K562 (cell line): ENCODE measurements at regions not wholly inside any gene's neighbourhood (a gene's known extent, or its start where the extent isn't known, plus 50 kb on each side); places are given as distances from the start of the nearest gene placed in this dataset.

Experiments used
- ATAC-seq: fragments of 200-7000 bp; cut with Tn5 transposase; 3 replicates; pipeline ENCODE4 v1.9.1; 2020; ENCODE audit warnings: moderate library complexity
- BruUV-seq: library from RNA; stranded (reverse); fragments of 400-500 nt; replicated peaks from 2 replicates; lab custom pipeline; 2021; lab: Mats Ljungman, UMichigan
- CTCF ChIA-PET: fragments of 300-600 bp; formaldehyde crosslinking; extraction: SDS; loops from one replicate; lab custom pipeline; 2021; ENCODE audit warnings: low intra/inter-chr PET ratio; lab: Yijun Ruan, JAX
- POLR2A ChIA-PET: fragments of 300-600, 350-650 bp; sonication (Branson Sonifier 250); formaldehyde crosslinking; extraction: SDS; loops from one replicate; lab custom pipeline; 2021; ENCODE audit warnings: antibody characterized with exemption, inconsistent platforms; lab: Yijun Ruan, JAX
- DNase-seq, 4 experiments: peaks; one replicate each; pipeline versions ENCODE4 v3.0.0 to v3.0.0-alpha.2; 2011 to 2018; ENCODE audit warnings: low spot score in 3 of 4, mixed read lengths in 3 of 4; ENCODE audit errors: extremely low read depth in 1 of 4
- FAIRE-seq: peaks from 2 replicates; lab custom pipeline; 2011; peaks lifted over from hg19 to GRCh38; lab: Jason Lieb, UNC
- H2AFZ ChIP-seq: 2 replicates; pipeline ENCODE4 v1.6.0; 2011; ENCODE audit warnings: low read depth, low read length, control low read depth, inconsistent platforms
- H3K27ac ChIP-seq: fragments of 200-600 bp; 3 replicates; pipeline ENCODE4 v1.8.0; 2011; ENCODE audit warnings: low read depth, mild to moderate bottlenecking, control low read depth, inconsistent platforms, low read length, moderate library complexity, mixed read lengths; ENCODE audit errors: extremely low read depth
- H3K27me3 ChIP-seq, 2 experiments: fragments of 300-600 bp in 1 of 2; 2 replicates in 1 of 2; 3 replicates in 1 of 2; pipeline versions ENCODE4 v1.6.0 to v1.8.0; 2011; ENCODE audit warnings: inconsistent platforms in 2 of 2, low read length in 2 of 2, mild to moderate bottlenecking in 1 of 2, mixed read lengths in 1 of 2, moderate library complexity in 1 of 2; ENCODE audit not compliant: control insufficient read depth in 2 of 2, insufficient read depth in 2 of 2
- H3K36me3 ChIP-seq: fragments of 300-600 bp; 3 replicates; pipeline ENCODE4 v1.8.0; 2011; ENCODE audit warnings: mild to moderate bottlenecking, low read length, inconsistent platforms; ENCODE audit not compliant: control insufficient read depth, insufficient read depth
- H3K4me1 ChIP-seq, 2 experiments: fragments of 200-600 bp in 1 of 2; replicated peaks in 1 of 2; 2 replicates in 1 of 2; 3 replicates in 1 of 2; pipeline versions ENCODE4 v1.5.1 to v1.8.0; 2011; ENCODE audit warnings: inconsistent platforms in 2 of 2, low read length in 2 of 2, mild to moderate bottlenecking in 1 of 2, mixed read lengths in 1 of 2, moderate library complexity in 1 of 2; ENCODE audit not compliant: control insufficient read depth in 2 of 2, insufficient read depth in 2 of 2
- H3K4me2 ChIP-seq: 2 replicates; pipeline ENCODE4 v1.6.1; 2011; ENCODE audit warnings: low read length, control low read depth, inconsistent platforms, mixed read lengths; ENCODE audit not compliant: insufficient read depth
- H3K4me3 ChIP-seq: fragments of 200-600 bp; sonication (generic), shearing (Covaris generic); 2 replicates; pipeline ENCODE4 v1.5.1; 2016; ENCODE audit warnings: control low read depth, inconsistent platforms
- H3K79me2 ChIP-seq: fragments of 200-600 bp; 3 replicates; pipeline ENCODE4 v1.8.0; 2011; ENCODE audit warnings: low read length, inconsistent platforms; ENCODE audit not compliant: control insufficient read depth, insufficient read depth
- H3K9ac ChIP-seq, 2 experiments: 2 replicates each; pipeline versions ENCODE4 v1.6.0 to v1.6.1; 2011; ENCODE audit warnings: low read depth in 2 of 2, low read length in 2 of 2, control low read depth in 1 of 2, inconsistent platforms in 1 of 2, mild to moderate bottlenecking in 1 of 2, mixed read lengths in 1 of 2; ENCODE audit not compliant: insufficient read depth in 1 of 2
- H3K9me1 ChIP-seq: one replicate; pipeline ENCODE4 v1.6.0; 2011; ENCODE audit warnings: inconsistent platforms, mild to moderate bottlenecking, low read length, moderate library complexity; ENCODE audit not compliant: control insufficient read depth, insufficient read depth
- H3K9me3 ChIP-seq: replicated peaks from 2 replicates; pipeline ENCODE4 v1.5.1; 2011; ENCODE audit warnings: low read depth, low read length, inconsistent platforms; ENCODE audit not compliant: control insufficient read depth, insufficient read depth
- H4K20me1 ChIP-seq: replicated peaks from 2 replicates; pipeline ENCODE4 v1.6.1; 2011; ENCODE audit warnings: low read length, inconsistent platforms, mixed read lengths; ENCODE audit not compliant: control insufficient read depth, insufficient read depth
- ESRRA ChIP-seq: fragments of 450-650 bp; IDR thresholded peaks from 2 replicates; pipeline ENCODE4 v1.6.1; 2014; ENCODE audit warnings: low read depth, mild to moderate bottlenecking, moderate library complexity, borderline replicate concordance
- EWSR1 ChIP-seq: fragments of 450-650 bp; IDR thresholded peaks from 2 replicates; pipeline ENCODE4 v1.6.1; 2018; ENCODE audit warnings: borderline replicate concordance, mild to moderate bottlenecking, low read depth, moderate library complexity; ENCODE audit not compliant: partially characterized antibody
- HMBOX1 ChIP-seq: sonication (generic); IDR thresholded peaks from 2 replicates; pipeline ENCODE4 v1.6.1; 2016
- NBN ChIP-seq: fragments of 450-650 bp; IDR thresholded peaks from 2 replicates; pipeline ENCODE4 v1.6.1; 2016; ENCODE audit warnings: low read depth, mild to moderate bottlenecking
- POLR2AphosphoS2 ChIP-seq: IDR thresholded peaks from 2 replicates; pipeline ENCODE4 v1.6.1; 2012; ENCODE audit warnings: low read length, improper control_type of control experiment
- STAG1 ChIP-seq: sonication (generic); formaldehyde crosslinking; IDR thresholded peaks from 2 replicates; pipeline ENCODE4 v1.5.0; 2020; ENCODE audit warnings: missing genetic modification reagents, borderline replicate concordance
- TAF15 ChIP-seq: fragments of 200-400 bp; formaldehyde crosslinking; IDR thresholded peaks from 2 replicates; pipeline ENCODE4 v1.6.1; 2017; ENCODE audit warnings: mild to moderate bottlenecking, low read depth, low read length, moderate library complexity
- TAF9B ChIP-seq: fragments of 450-650 bp; IDR thresholded peaks from 2 replicates; pipeline ENCODE4 v1.6.1; 2018; ENCODE audit warnings: mild to moderate bottlenecking; ENCODE audit not compliant: partially characterized antibody
- TEAD1 ChIP-seq, 2 experiments: fragments of 450-650 bp in 1 of 2; sonication (generic) in 1 of 2; formaldehyde crosslinking; IDR thresholded peaks; 2 replicates each; pipeline versions ENCODE4 v1.4.0 to v1.8.0; 2020 to 2022; ENCODE audit warnings: mild to moderate bottlenecking in 2 of 2, missing genetic modification reagents in 1 of 2
- ZBTB11 ChIP-seq, 3 experiments: fragments of 200-800 bp in 1 of 3; fragments of 250-450 bp in 1 of 3; fragments of 450-650 bp in 1 of 3; sonication (Bioruptor Pico) in 1 of 3; sonication (Bioruptor generic) in 1 of 3; formaldehyde crosslinking in 1 of 3; IDR thresholded peaks; 2 replicates each; pipeline versions ENCODE4 v1.6.1 to v1.8.0; 2016 to 2022; ENCODE audit warnings: mild to moderate bottlenecking in 2 of 3, missing genetic modification characterization in 2 of 3, missing compliant biosample characterization in 1 of 3, moderate library complexity in 1 of 3
- WGBS: fragments of 100-300 bp; shearing (Covaris generic); methylation state at CpG from one replicate; pipeline ENCODE4 v1.1.6; 2016; ENCODE audit warnings: low coverage, mixed read lengths; ENCODE audit not compliant: insufficient coverage; ENCODE audit errors: missing lambda C conversion rate; 5-methylcytosine and 5-hydroxymethylcytosine counted together
- in situ Hi-C: fragments of 300-500 bp; cut with MboI; formaldehyde crosslinking; loops from 4 replicates; pipeline ENCODE4 v1.15.0; 2018; ENCODE audit warnings: inconsistent platforms, mixed read lengths
- intact Hi-C: fragments of 100-400 bp; cut with micrococcal nuclease; formaldehyde crosslinking; loops from 2 replicates; pipeline ENCODE4 v1.14.2; 2022
- TF ChIP-seq, protein P1 (sequence below): fragments of 450-650 bp; formaldehyde crosslinking; conservative IDR thresholded peaks from 2 replicates; pipeline ENCODE4 v1.4.0; 2022; ENCODE audit warnings: mild to moderate bottlenecking, missing genetic modification characterization
- TF ChIP-seq, protein P2 (sequence below): fragments of 450-650 bp; IDR thresholded peaks from 2 replicates; pipeline ENCODE4 v1.6.1; 2018; ENCODE audit not compliant: partially characterized antibody

GRCh38 chr20:53735536-53736050, 142.0 kb upstream of the ZNF217 start:
- POLR2A ChIA-PET: interaction anchor here (0.5 kb wide), 1 partner anchor 52 kb away, joined by 3 read pairs; no protein-coding TSS in a partner anchor
- in situ Hi-C loops: no loop called here
- ATAC-seq (no peak), FAIRE-seq (no peak), DNase-seq (no peak)
- H3K9me3 ChIP-seq: no peaks in the 10 kb centered on the region
- no peak overlapping the region for H3K4me3 ChIP-seq
- CTCF ChIA-PET: no interaction called here
- H3K79me2 ChIP-seq: no peaks in the 10 kb centered on the region
- peaks cover 3% of the 10 kb centered on the region for H3K9me1 ChIP-seq
- peaks cover 4 to 33% of the 10 kb centered on the region in 2 experiments for H3K4me1 ChIP-seq
- no peak overlapping the region for H3K27ac ChIP-seq
- H3K27me3 ChIP-seq: no peaks in the 10 kb centered on the region
- H3K36me3 ChIP-seq: no peaks in the 10 kb centered on the region
- intact Hi-C loops: loop anchor here (5.0 to 10.0 kb wide), 4 partner anchors 93 to 158 kb away; no protein-coding TSS in a partner anchor
- BruUV-seq: no TSS peak
- 38% methylated on average over 5 of the region's 5 CpGs for WGBS
- no peaks in the 10 kb centered on the region for H4K20me1 ChIP-seq
- H3K4me2 ChIP-seq: no peak overlapping the region
- H2AFZ ChIP-seq: peak overlapping the region; percentile 64
- no peak overlapping the region for H3K9ac ChIP-seq
- TF ChIP-seq NBN (no peak), ZBTB11 (CRISPR knock-in tag; IDR thresholded peaks at IDR 0.05) (peak in 1 of 3 experiments; percentile 95; a peak in 2 of 6 replicates), POLR2AphosphoS2 (no peak), EWSR1 (peak; percentile 23), TAF15 (no peak), STAG1 (CRISPR knock-in tag) (no peak), HMBOX1 (peak; percentile 21; the same call in 1 of the 2 replicates), ESRRA (peak; percentile 29; the same call in 1 of the 2 replicates), TAF9B (no peak), TEAD1 (CRISPR knock-in tag; IDR thresholded peaks at IDR 0.05) (no peak)
- TF ChIP-seq, protein P1, sequence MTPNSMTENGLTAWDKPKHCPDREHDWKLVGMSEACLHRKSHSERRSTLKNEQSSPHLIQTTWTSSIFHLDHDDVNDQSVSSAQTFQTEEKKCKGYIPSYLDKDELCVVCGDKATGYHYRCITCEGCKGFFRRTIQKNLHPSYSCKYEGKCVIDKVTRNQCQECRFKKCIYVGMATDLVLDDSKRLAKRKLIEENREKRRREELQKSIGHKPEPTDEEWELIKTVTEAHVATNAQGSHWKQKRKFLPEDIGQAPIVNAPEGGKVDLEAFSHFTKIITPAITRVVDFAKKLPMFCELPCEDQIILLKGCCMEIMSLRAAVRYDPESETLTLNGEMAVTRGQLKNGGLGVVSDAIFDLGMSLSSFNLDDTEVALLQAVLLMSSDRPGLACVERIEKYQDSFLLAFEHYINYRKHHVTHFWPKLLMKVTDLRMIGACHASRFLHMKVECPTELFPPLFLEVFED (CRISPR knock-in tag): no peak
- TF ChIP-seq, protein P2, sequence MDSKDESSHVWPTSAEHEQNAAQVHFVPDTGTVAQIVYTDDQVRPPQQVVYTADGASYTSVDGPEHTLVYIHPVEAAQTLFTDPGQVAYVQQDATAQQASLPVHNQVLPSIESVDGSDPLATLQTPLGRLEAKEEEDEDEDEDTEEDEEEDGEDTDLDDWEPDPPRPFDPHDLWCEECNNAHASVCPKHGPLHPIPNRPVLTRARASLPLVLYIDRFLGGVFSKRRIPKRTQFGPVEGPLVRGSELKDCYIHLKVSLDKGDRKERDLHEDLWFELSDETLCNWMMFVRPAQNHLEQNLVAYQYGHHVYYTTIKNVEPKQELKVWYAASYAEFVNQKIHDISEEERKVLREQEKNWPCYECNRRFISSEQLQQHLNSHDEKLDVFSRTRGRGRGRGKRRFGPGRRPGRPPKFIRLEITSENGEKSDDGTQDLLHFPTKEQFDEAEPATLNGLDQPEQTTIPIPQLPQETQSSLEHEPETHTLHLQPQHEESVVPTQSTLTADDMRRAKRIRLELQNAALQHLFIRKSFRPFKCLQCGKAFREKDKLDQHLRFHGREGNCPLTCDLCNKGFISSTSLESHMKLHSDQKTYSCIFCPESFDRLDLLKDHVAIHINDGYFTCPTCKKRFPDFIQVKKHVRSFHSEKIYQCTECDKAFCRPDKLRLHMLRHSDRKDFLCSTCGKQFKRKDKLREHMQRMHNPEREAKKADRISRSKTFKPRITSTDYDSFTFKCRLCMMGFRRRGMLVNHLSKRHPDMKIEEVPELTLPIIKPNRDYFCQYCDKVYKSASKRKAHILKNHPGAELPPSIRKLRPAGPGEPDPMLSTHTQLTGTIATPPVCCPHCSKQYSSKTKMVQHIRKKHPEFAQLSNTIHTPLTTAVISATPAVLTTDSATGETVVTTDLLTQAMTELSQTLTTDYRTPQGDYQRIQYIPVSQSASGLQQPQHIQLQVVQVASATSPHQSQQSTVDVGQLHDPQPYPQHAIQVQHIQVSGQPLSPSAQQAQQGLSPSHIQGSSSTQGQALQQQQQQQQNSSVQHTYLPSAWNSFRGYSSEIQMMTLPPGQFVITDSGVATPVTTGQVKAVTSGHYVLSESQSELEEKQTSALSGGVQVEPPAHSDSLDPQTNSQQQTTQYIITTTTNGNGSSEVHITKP: no peak
